ENCODE measurements at regions not wholly inside any gene's neighbourhood (a gene's known extent, or its start where the extent isn't known, plus 50 kb on each side); places are given as distances from the start of the nearest gene placed in this dataset.

DNA sequence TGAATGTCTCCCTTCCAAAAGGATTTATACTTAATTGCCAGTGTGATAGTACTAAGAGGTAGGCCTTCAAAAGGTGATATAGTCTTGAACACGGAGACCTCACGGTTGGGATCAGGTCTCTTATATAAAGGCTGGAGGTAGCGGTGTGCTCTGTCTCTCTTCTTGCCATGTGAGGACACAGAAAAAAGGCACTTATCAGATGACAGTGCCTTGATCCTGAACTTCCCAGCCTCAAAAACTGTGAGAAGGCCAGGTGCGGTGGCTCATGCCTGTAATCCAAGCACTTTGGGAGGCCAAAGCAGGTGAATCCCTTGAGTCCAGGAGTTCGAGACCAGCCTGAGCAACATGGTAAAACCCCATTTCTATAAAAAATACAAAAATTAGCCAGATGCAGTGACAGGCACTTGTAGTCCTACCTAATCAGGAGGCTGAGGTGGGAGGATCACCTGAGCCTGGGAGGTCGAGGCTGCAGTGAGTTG lies 108.9 kb upstream of the TOP3B start:
- TF ChIP-seq, protein P1, sequence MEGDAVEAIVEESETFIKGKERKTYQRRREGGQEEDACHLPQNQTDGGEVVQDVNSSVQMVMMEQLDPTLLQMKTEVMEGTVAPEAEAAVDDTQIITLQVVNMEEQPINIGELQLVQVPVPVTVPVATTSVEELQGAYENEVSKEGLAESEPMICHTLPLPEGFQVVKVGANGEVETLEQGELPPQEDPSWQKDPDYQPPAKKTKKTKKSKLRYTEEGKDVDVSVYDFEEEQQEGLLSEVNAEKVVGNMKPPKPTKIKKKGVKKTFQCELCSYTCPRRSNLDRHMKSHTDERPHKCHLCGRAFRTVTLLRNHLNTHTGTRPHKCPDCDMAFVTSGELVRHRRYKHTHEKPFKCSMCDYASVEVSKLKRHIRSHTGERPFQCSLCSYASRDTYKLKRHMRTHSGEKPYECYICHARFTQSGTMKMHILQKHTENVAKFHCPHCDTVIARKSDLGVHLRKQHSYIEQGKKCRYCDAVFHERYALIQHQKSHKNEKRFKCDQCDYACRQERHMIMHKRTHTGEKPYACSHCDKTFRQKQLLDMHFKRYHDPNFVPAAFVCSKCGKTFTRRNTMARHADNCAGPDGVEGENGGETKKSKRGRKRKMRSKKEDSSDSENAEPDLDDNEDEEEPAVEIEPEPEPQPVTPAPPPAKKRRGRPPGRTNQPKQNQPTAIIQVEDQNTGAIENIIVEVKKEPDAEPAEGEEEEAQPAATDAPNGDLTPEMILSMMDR (IDR thresholded peaks at IDR 0.05; ENCODE audit: insufficient read depth, low read length), result no peak
- TF ChIP-seq, protein P2, sequence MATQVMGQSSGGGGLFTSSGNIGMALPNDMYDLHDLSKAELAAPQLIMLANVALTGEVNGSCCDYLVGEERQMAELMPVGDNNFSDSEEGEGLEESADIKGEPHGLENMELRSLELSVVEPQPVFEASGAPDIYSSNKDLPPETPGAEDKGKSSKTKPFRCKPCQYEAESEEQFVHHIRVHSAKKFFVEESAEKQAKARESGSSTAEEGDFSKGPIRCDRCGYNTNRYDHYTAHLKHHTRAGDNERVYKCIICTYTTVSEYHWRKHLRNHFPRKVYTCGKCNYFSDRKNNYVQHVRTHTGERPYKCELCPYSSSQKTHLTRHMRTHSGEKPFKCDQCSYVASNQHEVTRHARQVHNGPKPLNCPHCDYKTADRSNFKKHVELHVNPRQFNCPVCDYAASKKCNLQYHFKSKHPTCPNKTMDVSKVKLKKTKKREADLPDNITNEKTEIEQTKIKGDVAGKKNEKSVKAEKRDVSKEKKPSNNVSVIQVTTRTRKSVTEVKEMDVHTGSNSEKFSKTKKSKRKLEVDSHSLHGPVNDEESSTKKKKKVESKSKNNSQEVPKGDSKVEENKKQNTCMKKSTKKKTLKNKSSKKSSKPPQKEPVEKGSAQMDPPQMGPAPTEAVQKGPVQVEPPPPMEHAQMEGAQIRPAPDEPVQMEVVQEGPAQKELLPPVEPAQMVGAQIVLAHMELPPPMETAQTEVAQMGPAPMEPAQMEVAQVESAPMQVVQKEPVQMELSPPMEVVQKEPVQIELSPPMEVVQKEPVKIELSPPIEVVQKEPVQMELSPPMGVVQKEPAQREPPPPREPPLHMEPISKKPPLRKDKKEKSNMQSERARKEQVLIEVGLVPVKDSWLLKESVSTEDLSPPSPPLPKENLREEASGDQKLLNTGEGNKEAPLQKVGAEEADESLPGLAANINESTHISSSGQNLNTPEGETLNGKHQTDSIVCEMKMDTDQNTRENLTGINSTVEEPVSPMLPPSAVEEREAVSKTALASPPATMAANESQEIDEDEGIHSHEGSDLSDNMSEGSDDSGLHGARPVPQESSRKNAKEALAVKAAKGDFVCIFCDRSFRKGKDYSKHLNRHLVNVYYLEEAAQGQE (IDR thresholded peaks at IDR 0.05; ENCODE audit: insufficient replicate concordance, low read depth), result no peak
